Endothelial cell of umbilical vein (primary cell): ENCODE measurements at regions not wholly inside any gene's neighbourhood (a gene's known extent, or its start where the extent isn't known, plus 50 kb on each side); places are given as distances from the start of the nearest gene placed in this dataset.

Experiments used
- GATA2 ChIP-seq: IDR thresholded peaks from 2 replicates; pipeline ENCODE4 v1.7.0; 2011; ENCODE audit warnings: low read depth, mild to moderate bottlenecking, moderate library complexity, mixed read lengths, low read length; ENCODE audit not compliant: insufficient read length, insufficient read depth
- TF ChIP-seq, protein P1 (sequence below), 2 donors: IDR thresholded peaks; 1 replicate in 1 of 2; 2 replicates in 1 of 2; pipeline ENCODE4 v1.5.1; 2011; ENCODE audit warnings: low read length in 2 of 2, mild to moderate bottlenecking in 2 of 2, moderate library complexity in 2 of 2, control low read depth in 1 of 2, inconsistent platforms in 1 of 2, low read depth in 1 of 2; ENCODE audit not compliant: insufficient read depth in 1 of 2; ENCODE audit errors: extremely low read depth in 1 of 2

DNA sequence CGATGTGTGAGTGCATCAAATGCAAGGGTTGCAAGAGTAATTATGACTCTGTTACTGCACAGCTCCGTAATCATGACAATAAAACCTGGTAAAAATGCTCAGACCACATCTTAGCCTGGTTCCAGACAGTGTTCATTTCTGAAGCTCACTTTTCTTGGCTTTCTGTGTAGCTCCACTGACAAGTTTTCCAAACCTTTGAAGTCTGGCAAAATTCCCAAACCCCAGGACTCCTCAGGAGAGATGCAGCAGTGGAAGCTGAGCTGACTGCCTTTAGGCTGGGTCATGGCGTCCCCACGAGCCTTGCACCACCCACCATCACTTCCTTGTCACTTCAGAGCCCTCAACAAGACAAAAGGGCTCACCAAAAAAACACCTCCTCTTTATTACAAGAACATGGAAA lies 131.6 kb upstream of the TAS2R1 start:
- no peak for TF ChIP-seq GATA2
- TF ChIP-seq, protein P1, sequence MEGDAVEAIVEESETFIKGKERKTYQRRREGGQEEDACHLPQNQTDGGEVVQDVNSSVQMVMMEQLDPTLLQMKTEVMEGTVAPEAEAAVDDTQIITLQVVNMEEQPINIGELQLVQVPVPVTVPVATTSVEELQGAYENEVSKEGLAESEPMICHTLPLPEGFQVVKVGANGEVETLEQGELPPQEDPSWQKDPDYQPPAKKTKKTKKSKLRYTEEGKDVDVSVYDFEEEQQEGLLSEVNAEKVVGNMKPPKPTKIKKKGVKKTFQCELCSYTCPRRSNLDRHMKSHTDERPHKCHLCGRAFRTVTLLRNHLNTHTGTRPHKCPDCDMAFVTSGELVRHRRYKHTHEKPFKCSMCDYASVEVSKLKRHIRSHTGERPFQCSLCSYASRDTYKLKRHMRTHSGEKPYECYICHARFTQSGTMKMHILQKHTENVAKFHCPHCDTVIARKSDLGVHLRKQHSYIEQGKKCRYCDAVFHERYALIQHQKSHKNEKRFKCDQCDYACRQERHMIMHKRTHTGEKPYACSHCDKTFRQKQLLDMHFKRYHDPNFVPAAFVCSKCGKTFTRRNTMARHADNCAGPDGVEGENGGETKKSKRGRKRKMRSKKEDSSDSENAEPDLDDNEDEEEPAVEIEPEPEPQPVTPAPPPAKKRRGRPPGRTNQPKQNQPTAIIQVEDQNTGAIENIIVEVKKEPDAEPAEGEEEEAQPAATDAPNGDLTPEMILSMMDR (IDR thresholded peaks at IDR 0.05; ENCODE audit: extremely low read depth in 1 of 2, insufficient read depth in 1 of 2, low read depth in 1 of 2, low read length in 2 of 2) = no peak
